ENCODE measurements at regions not wholly inside any gene's neighbourhood (a gene's known extent, or its start where the extent isn't known, plus 50 kb on each side); places are given as distances from the start of the nearest gene placed in this dataset.

DNA sequence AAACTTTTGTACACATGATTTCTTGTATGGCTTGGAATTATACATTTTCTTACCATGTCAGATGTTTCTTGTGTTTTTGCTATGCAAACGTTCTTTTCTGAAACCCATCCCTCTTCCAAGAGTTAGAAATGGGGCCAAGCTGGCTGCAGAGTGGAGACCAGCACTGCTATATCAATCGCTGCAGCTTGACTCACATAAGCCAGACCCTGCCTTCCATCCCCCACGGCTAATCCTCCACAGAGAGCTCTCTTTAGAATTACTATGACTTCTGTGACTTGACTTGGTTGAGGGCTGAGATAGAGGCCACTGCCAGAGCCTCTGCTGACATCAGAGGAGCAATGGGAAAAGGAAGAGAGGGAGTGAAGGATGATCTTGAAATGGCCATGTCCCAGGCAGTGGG lies 147.9 kb downstream of the DACT1 start:
- DNase-seq, result no peak

GRCh38 chr14:58787592-58787991 lies 149.8 kb downstream of the DACT1 start:
- DNase-seq, result no peak

DNA sequence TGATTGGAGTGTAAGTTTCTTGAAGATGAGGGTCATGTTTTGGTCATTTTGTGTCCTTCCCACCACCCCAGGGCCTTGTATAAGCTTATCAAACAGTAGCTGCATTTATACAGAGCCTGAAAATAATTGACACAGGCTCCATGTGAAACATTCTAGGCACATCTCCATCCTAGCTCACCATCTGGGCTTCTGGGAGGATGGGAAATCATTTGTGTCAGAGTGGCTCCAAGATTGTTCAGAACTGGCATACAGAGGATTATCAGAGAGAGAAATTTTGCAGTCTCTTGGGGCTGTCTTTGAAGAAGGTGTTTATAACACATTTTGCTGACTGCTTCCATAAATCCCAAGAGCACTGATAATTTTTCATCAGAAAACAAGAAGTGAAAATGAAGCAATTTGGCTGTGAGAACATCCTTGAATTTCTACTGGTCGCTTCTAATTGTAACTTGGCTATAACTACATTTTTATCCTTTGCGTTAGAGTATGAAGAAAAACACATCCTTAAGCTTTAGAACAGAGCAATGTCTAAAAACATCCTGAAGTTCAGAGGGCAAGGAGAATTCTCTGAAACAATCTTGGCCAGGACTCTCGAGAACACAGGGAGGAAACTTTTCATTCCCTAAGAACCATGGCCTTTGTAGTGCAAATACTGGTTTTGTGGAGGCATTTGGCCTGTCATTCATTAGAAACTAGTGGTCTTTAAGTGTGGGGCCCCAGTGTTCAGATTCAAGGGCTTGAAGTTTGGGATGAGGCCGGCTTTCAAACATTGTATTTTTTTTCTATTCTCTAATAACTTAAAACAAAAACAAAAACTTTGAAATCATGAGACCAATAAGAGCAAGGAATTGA lies 151.1 kb downstream of the DACT1 start:
- no peak for DNase-seq

DNA sequence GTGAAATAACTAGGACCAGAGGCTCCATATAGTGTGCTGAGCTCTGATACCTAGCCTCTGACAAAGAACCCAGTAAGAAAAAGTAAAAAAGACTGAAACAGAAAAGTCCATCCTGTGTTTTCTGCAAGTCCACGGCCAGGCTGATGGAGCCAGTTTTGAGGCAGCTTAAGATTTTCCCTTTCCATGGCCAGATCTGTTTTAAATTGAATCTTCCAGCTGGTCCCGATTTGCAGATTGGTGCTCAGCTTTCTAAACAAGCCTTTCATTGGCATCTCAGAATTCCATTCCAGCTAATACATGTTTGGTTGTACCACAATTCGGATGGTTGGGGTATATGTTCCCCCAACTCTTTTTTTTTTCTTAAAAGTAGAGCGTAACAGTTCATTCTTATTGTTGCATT lies 152.0 kb downstream of the DACT1 start:
- no peak for DNase-seq

DNA sequence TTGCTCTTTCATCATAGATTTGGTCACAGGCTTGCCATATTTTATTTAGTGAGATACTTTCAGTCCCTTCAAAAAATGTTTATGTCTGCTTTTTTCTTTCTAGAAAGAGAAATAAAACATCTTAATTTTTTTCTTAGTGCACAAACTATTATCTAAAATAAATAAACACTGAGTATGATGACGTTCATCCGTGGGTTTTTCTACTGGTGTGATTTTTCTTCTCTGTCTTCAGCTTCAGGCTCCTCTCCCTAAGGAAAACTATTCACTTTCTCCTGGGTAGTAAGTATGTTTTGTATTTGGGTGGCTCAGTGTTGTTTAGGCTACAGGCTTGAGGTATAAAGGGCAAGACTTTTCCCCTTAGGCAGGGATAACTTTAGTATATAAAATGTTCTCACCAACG lies 154.7 kb downstream of the DACT1 start:
- DNase-seq, result no peak

- DNase-seq, result no peak
Measured at GRCh38 chr14:58793131-58793740, 155.5 kb downstream of the DACT1 start.

DNA sequence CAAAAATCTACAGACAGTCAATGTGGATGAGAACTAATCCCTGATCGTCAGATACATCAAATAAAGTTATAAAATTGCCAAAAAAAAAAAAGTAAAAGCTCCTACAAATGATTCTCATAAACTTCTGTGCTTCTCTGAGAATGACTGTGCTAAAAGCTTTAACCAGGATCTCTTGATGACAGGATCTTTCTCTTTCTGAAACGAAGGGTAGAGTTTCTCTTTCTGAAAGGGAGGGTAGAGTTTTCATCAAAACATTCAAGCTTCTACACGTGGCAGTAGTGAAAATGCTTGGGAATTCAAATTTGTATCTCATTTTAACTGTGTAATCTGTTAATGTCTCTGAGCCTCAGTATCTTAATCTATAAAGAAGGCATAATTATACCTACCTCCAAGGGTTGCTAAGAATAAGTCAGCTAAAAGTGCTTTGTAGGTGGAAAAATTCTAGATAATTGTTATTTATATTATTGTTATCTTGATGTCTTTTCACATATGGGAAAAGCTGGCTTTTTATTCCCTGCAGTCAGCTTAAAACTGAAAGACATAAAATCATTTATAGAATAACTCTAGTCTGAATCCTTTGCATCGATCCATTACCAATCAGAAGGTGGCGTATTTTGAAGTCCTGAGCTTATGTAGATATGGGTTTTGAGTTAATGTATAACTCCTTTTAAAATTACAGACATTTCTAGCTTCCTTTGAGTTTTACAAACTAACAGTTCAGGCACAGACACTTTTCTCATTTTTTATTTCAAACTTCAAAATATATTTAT lies 157.4 kb downstream of the DACT1 start:
- no peak for DNase-seq

DNA sequence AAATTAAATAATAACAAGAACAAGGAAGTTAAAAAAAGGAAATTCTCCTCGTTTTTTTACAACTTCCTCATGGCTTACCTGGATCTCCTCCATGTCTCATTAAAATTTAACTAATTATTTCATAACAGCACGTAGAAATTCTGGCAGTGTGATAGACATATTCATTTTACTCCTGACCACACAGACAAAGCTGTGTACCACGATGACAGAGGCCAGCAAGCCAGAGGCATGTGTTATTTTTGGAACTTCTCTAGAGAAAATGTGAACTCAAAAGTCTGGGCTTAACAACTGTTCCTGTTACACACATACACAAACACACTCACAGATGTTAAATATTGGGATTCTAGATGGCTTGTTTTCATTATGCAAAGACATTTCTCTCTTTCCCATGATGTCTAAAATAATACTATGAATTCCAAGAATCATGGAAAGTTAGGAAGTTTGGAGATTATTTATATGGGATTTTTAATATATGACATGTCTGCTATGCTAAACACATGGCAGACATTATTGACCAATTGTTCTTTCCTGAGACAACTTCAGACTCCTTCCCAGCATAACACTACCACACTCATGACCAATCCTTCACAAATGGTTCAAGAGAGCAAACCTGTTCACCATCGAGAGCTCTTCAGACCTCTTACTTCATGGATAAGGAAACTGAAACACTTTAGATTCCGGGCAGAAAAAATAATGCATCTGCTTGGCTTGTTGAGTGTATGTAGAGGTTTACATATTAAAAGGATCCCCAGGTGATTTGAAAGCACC lies 158.7 kb downstream of the DACT1 start:
- DNase-seq, result no peak

DNA sequence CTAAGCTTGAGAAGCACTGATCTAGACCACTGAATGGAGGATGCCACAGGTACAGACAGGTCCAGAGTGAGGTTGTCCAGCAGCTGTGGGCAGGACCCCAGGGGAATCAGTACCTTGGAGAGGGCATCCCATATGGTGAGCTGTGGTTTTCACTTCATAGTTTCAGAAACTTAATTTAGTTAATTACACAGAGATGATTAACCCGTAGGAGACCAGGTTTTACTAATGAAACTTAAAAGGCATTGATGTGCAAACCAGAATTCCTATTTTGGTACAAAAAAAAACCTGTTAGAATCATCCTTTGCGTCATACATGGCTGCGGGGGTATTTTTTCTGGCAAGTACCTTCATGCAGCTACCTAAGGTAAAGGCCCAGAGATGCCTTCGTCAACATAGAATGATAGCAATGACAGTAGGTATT lies 159.3 kb downstream of the DACT1 start:
- DNase-seq, result no peak

- DNase-seq, result no peak
Measured at GRCh38 chr14:58798173-58798572, 160.4 kb downstream of the DACT1 start.

DNA sequence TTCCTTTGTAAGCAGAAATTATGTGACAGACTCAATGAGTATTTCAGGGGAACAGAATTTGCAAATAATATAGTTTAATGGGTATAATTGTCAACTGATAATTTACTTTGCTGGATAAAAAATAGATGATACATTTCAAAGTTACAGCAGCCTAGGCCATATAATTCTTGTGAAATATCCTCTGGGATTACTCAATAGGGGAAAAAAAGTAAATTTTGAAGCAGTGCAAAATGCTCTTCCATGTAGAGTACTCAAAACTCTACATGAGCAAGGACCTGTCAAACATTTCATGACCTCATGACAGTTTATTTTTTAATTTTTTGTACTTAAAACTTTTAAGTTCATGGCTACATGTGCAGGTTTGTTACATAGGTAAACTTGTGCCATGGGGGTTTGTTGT lies 163.3 kb downstream of the DACT1 start:
- no peak for DNase-seq

GRCh38 chr14:58805057-58805456 lies 167.3 kb downstream of the DACT1 start:
- no peak for DNase-seq

DNA sequence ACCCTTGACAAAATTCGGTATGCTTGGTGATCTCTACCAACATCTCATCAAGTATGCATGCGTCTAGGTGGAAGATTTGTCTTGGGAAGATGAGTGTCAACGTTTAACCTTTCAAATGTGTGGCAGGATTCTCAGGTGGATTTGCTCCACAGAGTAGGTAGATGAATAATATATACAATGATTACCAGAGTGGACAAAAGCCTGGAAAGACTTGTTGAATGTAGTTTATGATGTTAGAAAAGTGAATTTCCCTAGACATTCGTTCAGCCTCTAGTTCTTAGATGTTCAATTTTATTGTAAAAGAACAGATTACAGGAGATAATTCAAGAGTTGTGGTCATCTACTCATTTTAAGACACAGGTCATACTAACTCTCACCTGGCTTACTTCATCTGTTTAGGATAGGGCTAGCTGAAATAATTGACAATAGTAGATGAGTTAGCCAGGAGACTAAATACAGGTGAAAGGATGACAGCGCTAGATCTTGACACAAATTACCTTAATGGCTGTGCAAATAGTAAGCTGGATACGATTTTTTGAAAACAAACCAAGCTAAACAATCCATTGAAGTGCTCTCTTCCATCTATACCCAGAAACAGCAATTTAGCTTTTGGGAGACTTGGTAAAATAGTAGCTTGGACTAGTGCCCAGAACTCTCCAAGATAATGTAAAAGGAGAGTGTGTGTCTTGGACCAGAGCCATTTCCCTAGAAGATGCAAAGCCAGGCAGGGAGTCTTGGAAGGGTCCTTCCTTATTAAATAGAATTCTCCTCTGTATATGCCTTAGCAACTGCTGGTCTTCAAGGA lies 168.0 kb downstream of the DACT1 start:
- DNase-seq, result no peak

DNA sequence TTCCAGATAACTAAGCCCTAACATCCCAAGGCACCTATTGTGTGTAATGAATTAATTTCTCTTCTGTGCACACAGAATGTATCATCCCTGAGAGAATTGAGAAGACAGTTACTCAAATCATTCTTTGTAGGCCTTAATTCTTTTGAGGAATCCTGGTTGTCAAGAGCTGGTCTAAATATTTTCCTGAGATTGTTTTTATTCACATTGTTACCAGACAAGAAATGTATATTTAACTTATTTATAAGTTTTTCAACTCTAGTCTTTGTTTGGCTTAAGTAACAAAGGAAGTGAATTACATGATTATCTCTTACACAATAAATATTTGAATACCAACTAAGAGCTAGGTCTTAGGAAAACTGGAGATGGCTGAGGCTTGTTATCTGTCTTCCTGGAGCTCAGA lies 169.4 kb downstream of the DACT1 start:
- DNase-seq, result no peak

DNA sequence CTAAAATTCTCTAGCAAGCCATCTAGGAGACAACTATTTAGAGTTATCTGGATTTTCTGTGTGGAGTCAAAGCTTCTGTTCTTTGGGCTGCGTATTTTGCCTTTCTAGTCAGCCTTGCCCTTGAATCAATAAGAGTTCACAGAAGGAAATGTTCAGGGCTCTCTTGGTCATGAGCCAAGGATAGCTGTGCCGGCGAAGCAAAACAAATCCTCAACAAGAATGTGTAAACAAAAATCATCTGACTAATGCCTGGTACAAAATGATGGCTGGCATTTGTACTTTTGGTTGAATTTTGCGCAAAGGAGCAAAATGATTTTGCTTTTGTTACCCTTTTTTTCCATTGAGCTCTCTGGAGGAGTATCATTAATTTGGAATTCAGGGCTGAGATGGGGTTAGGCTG lies 171.1 kb downstream of the DACT1 start:
- no peak for DNase-seq

- DNase-seq, result no peak
Measured at GRCh38 chr14:58809520-58809919, 171.8 kb downstream of the DACT1 start.

- DNase-seq, result no peak
Measured at GRCh38 chr14:58812050-58812910, 174.5 kb downstream of the DACT1 start.

- no peak for DNase-seq
Measured at GRCh38 chr14:58813745-58814144, 176.0 kb downstream of the DACT1 start.

DNA sequence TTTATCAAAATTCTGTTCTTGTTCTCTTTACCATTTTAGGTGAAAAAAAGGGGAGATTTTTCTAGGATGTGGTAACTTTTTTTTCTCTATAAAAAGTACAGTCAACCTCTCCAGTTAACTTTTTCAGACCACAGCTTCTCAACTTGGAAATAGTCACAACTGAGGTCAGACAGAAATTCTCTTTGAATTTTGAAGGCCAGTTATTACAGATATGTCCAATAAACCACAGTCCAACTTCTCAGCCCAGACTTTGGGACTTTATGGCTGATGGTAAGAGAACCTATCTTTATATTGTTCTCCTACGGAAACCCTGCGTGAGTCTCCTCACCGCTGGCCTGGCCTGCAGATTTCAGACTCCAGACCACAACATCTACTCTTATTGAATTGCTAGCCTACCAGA lies 176.7 kb downstream of the DACT1 start:
- no peak for DNase-seq

- DNase-seq, result no peak
Measured at GRCh38 chr14:58815161-58815701, 177.5 kb downstream of the DACT1 start.

DNA sequence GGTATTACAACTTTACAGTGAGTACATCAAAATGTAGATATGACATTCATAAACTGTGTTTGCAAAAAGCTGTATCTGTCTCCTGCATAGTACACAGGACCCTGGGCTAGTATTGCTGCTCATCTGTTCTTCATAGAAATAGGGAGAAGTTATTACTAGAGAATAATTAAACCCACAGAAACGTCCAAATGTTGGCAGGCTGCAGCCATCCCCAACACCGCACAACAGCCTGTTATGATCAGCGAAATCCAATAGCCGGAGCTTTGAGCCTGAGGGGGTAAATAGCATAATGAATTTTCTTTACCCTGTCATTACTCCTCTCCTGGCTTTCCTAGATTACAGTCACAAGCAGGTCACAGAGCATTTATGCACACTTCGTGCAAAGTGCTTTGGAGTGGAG lies 178.0 kb downstream of the DACT1 start:
- DNase-seq, result no peak
